KMS-11 (cell line): ENCODE measurements at regions not wholly inside any gene's neighbourhood (a gene's known extent, or its start where the extent isn't known, plus 50 kb on each side); places are given as distances from the start of the nearest gene placed in this dataset.

Experiments
- H2AFZ ChIP-seq: fragments of 200-600 bp; sonication (generic); 2 replicates; pipeline ENCODE4 v1.6.1; 2016; ENCODE audit warnings: antibody characterized with exemption, mixed run types, low read depth
- H3K27ac ChIP-seq: fragments of 200-600 bp; sonication (generic); 2 replicates; pipeline ENCODE4 v1.6.1; 2016; ENCODE audit warnings: mild to moderate bottlenecking, mixed run types
- H3K27me3 ChIP-seq: fragments of 200-600 bp; sonication (generic); 2 replicates; pipeline ENCODE4 v1.6.1; 2017; ENCODE audit warnings: mild to moderate bottlenecking, low read depth, mixed run types, moderate library complexity; ENCODE audit not compliant: insufficient read depth
- H3K36me3 ChIP-seq: fragments of 200-600 bp; sonication (generic); 2 replicates; pipeline ENCODE4 v1.6.1; 2017; ENCODE audit warnings: mild to moderate bottlenecking, mixed run types; ENCODE audit not compliant: insufficient read depth
- H3K4me1 ChIP-seq: fragments of 200-600 bp; sonication (generic); 2 replicates; pipeline ENCODE4 v1.6.1; 2016; ENCODE audit warnings: mild to moderate bottlenecking, low read depth, mixed run types; ENCODE audit not compliant: poor library complexity, severe bottlenecking
- H3K4me2 ChIP-seq: fragments of 200-600 bp; sonication (generic); 2 replicates; pipeline ENCODE4 v1.7.0; 2016; ENCODE audit warnings: mild to moderate bottlenecking, mixed run types
- H3K4me3 ChIP-seq: fragments of 200-600 bp; sonication (generic); IDR thresholded peaks from 2 replicates; pipeline ENCODE4 v1.6.1; 2017; ENCODE audit warnings: low read depth, low read length, mixed read lengths; ENCODE audit not compliant: insufficient read depth
- H3K79me2 ChIP-seq: fragments of 200-600 bp; sonication (generic); 2 replicates; pipeline ENCODE4 v1.6.1; 2016; ENCODE audit warnings: low read depth, mixed run types; ENCODE audit not compliant: insufficient read depth
- H3K9ac ChIP-seq: fragments of 200-600 bp; sonication (generic); 2 replicates; pipeline ENCODE4 v1.6.1; 2016; ENCODE audit warnings: mild to moderate bottlenecking, mixed run types
- H4K20me1 ChIP-seq: fragments of 200-600 bp; sonication (generic); 2 replicates; pipeline ENCODE4 v1.6.1; 2016; ENCODE audit warnings: mild to moderate bottlenecking, mixed run types; ENCODE audit not compliant: insufficient read depth
- CTCF ChIP-seq: fragments of 200-600 bp; sonication (generic); conservative IDR thresholded peaks from 2 replicates; pipeline ENCODE4 v1.6.1; 2017; ENCODE audit warnings: low read depth, mild to moderate bottlenecking, antibody characterized with exemption, low read length, moderate library complexity, mixed read lengths

GRCh38 chr9:110111868-110112267, 96.1 kb downstream of the C9orf152 start:
- no peaks in the 10 kb centered on the region for H3K27me3 ChIP-seq
- no peak for TF ChIP-seq CTCF
- H3K4me3 ChIP-seq: no peak overlapping the region
- H3K4me1 ChIP-seq: peaks cover 80% of the 10 kb centered on the region
- no peak overlapping the region for H2AFZ ChIP-seq
- no peak overlapping the region for H3K9ac ChIP-seq
- H4K20me1 ChIP-seq: peaks cover 15% of the 10 kb centered on the region; the same call in 1 of the 2 replicates
- no peaks in the 10 kb centered on the region for H3K36me3 ChIP-seq
- H3K4me2 ChIP-seq: no peak overlapping the region
- peaks cover 97% of the 10 kb centered on the region for H3K79me2 ChIP-seq
- H3K27ac ChIP-seq: no peak overlapping the region

- H4K20me1 ChIP-seq: peaks cover 15% of the 10 kb centered on the region; the same call in 1 of the 2 replicates
- no peak for TF ChIP-seq CTCF
- H3K36me3 ChIP-seq: no peaks in the 10 kb centered on the region
- H3K4me1 ChIP-seq: peaks cover 70% of the 10 kb centered on the region
- no peak overlapping the region for H3K4me2 ChIP-seq
- H3K9ac ChIP-seq: no peak overlapping the region
- no peak overlapping the region for H2AFZ ChIP-seq
- no peak overlapping the region for H3K27ac ChIP-seq
- H3K4me3 ChIP-seq: no peak overlapping the region
- H3K27me3 ChIP-seq: no peaks in the 10 kb centered on the region
- H3K79me2 ChIP-seq: peaks cover 97% of the 10 kb centered on the region
Measured at GRCh38 chr9:110112792-110113191, 95.2 kb downstream of the C9orf152 start.

GRCh38 chr9:110114086-110114858, 93.7 kb downstream of the C9orf152 start:
- Histone ChIP-seq H3K79me2 (peaks cover 93% of the 10 kb centered on the region), H4K20me1 (peaks cover 15% of the 10 kb centered on the region), H3K27ac (no peak overlapping the region), H3K27me3 (no peaks in the 10 kb centered on the region), H3K4me2 (no peak overlapping the region), H3K36me3 (no peaks in the 10 kb centered on the region), H2AFZ (no peak overlapping the region), H3K4me3 (no peak overlapping the region), H3K4me1 (peaks cover 56% of the 10 kb centered on the region), H3K9ac (no peak overlapping the region)
- TF ChIP-seq CTCF: no peak

- no peak overlapping the region for H3K27ac ChIP-seq
- no peak overlapping the region for H3K4me3 ChIP-seq
- H3K9ac ChIP-seq: no peak overlapping the region
- no peaks in the 10 kb centered on the region for H3K27me3 ChIP-seq
- H2AFZ ChIP-seq: no peak overlapping the region
- H3K4me1 ChIP-seq: peaks cover 56% of the 10 kb centered on the region
- no peaks in the 10 kb centered on the region for H3K36me3 ChIP-seq
- no peak for TF ChIP-seq CTCF
- peaks cover 17% of the 10 kb centered on the region for H4K20me1 ChIP-seq
- H3K79me2 ChIP-seq: peaks cover 93% of the 10 kb centered on the region
- no peak overlapping the region for H3K4me2 ChIP-seq
Measured at GRCh38 chr9:110114859-110115201, 93.1 kb downstream of the C9orf152 start.
